HG03095 (cell line): ENCODE measurements at regions not wholly inside any gene's neighbourhood (a gene's known extent, or its start where the extent isn't known, plus 50 kb on each side); places are given as distances from the start of the nearest gene placed in this dataset.
"Not testable (repeated sequence)": the region's sequence is repeated elsewhere in the genome, so short reads cannot be mapped to it uniquely, and the experiment has no call there.

ENCODE experiments used
- ATAC-seq: cut with Tn5 transposase; IDR thresholded peaks from one replicate; pipeline ENCODE4 v1.9.1; 2021; ENCODE audit warnings: moderate library complexity; ENCODE audit not compliant: unreplicated experiment

DNA sequence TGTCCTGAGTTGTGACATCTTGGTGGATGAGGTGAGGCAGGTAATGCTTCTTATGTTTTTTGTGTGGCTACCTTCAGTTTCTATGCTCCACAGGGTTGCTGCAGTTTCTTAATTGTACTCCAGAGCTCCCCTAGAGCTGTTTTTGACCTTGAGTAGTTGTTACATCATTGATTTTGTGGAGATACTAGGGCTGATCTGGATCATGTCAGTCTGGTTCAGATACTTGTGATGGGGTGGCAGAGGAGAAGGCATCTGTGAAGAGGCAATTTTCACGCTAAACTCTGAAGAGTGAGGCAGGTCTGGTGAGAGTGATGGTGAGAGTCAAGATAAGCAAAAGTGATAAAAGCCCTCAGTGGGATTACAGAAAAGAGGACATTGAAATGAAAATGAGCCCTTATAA is 1180.2 kb downstream of the RAPGEF2 start:
- no peak for ATAC-seq

DNA sequence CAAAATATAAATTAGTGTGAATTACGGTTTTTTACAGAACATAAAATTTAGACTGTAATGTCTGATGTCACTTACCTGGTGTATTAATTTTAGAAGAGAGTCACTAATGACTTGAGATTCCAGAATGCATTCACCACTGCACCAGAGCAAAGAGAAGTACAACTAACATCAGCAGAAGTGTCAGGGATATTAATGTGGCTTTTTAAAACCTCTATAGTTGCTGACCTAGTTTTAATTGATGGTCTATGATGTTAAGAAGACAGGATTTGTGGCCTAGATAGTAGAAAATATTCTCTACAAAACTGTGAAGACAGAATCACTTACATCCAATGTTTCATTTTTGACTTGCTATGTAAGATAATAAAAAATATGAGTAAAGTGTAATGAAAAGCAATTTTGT is 1181.6 kb downstream of the RAPGEF2 start:
- ATAC-seq = no peak

DNA sequence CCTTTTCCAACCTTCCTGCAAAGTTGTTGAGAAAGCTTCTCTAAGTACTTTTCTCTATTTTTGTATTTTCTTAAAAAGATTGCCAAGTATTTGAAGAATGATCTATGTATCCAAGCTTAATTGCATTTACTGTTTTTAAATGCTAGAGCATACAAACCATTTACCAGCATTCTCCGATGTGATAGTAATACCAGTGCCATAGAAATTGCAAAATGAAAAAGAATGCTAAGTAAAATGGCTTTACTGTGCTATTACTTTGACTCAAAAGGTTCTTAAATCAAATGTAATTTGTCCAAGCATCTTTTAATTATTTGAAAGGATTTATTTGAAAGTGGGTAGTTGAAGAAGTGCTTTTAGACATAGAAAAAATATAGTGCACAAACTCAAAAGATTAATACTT is 1183.2 kb downstream of the RAPGEF2 start:
- no peak for ATAC-seq

DNA sequence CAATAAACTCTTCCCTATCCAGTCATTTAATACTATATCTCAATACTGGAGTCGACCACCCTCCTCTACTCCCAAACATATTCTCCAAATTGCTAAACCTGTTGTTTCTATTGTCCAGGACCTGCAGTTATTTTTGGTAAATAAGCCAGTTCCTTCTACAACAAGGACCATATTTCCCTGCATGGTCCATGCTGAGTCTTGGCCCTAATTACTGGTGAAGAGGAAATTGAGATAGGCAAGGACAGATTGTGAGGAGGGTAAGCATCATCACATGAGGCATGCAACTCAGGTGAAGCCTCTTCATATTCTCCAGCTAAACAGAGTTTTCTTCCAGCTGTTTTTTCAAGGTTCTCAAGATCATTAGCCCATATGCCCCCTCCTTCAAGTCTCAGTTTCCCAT is 1193.6 kb downstream of the RAPGEF2 start:
- no peak for ATAC-seq

DNA sequence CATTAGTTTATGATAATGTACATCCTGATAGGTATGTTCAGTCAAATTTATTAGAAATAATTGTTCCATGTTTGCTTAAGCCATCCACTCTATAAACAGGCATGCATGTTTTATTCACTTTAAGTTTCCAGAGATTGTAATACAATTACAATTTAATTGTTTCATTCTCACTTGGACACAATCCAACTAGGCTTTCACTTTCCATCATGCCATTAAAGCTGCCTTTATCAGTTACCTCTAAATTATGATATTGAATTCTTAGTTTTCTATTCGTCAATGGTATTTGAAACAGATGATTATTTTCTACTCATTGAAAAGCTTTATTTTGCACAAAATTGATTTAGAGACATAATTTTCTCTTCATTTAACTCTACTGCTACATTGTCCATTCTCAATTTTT is 1196.3 kb downstream of the RAPGEF2 start:
- no peak for ATAC-seq

DNA sequence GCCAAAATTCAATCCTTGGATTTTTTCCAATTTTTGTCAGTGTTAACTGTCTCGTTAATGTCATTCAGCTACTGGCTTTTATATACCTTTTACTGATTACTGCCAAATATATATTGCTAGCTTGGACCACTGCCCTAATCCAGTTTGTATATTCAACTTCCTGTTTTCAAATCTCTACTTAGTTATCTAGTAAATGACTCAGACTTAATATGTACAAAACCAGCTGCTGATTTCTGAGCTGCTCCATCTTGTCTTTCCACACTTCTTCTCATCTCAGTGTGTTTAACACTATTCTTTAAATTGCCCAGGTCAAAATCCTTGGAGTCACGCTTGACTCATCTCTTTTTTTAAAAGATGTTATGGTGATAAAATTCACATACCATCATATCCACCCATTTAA is 1196.7 kb downstream of the RAPGEF2 start:
- no peak for ATAC-seq

DNA sequence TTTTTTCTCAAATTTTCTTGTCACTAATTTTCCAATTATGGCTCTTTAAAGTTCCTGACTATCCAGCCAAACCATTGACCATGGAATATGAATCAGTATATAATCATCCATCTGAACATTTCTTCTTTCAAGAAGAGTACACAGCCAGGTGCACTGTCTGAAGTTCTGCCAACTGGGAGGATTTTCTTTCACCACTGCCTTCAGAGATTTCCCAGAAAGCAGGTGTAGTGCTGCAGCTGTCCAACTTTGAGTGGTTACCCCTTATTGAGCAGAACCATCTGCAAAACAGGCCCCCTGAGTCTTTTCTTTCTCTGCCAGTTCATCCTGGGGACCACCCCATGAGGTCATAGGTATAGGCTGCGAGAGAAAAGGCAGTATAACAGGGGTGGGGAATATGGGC is 1213.2 kb downstream of the RAPGEF2 start:
- ATAC-seq = no peak

DNA sequence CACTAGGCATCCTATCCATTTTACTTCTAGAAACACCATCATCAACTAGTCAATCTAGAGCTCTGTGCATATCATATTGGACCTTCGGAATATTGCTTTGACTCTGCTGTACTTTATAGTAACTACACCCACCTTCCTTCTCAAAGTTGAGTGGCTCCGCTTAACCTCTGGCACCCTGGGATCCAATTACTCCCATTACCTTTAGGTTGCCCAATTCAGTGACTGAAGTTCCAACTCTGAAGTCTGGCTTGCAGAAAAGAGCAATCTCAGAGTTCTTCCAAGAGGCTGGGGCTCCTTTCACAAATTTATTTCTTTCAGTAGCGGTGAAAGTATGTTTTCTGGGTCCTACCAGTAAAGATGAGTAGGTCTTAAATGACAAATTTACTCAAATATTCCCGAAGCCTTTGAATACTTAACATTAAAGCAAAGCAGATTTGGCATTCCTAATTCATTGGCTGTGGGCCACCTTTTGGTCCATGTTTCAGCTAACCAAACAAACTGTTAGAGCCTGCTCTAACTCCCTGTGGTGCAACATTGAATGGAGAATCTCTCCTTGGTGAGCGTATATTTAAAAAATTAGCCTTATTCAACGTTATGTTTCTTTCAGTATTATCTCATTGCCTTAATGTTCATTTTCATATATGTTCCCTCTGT is 1215.8 kb downstream of the RAPGEF2 start:
- no peak for ATAC-seq

DNA sequence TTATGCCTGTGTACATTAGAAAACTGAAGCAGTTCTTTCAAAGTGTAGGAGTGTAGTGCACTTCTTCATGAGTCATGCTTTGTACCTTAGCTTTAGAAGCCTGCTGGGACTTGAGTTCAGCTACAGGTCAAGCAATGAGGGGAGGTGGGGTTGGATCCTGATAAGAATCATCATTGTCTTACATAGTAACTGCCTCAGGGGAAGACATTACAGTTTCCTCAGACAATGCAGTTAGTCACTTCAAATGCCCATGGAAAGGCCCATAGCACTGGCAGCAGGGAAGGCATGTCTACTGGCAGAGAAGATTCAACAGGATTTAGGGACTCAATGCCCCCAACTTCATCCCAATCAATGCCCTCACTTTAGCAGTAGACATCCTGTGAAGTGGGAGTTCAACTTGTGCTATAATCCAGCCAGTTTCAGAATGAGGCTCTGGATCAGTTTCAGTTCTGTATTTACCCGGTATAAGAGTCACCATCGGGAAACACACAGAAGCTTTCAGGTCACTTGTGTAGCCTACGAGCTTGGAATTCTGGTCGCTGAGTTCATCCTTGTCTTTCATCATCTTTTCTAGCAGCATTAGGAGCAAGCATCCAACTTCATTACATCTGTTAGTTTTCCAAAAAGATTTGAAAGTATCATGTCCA is 1216.5 kb downstream of the RAPGEF2 start:
- ATAC-seq = no peak

DNA sequence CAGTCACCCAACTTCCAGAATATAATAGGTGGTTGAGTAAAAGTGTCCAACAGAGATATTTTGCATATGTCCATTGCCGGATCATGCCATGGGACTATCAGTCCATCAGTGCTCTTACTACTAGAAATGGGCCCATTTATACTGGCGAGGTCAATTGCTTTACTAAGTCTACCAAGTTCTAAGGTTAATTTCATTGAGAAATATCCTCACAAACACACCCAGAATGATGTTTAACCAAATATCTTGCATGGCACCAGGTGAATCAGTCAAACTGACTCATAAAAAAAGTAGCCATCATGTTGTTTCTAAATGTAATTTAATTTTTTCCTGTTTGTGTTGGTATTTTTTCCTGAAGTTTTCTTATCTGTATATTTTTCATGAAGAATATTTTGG is 1217.0 kb downstream of the RAPGEF2 start:
- no peak for ATAC-seq

DNA sequence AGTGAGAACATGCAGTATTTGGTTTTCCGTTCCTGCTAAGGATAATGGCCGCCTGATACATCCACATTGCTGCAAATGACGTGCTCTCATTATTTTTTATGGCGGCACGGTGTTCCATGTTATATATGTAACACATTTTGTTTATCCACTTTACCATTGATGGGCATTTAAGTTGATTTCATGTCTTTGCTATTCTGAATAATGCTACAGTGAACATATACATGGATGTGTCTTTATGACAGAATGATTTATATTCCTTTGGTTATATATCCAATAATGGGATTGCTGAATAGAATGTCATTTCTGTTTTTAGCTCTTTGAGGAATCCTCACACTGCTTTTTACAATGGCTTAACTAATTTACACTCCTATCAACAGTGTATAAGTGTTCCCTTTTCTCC is 1223.2 kb downstream of the RAPGEF2 start:
- no peak for ATAC-seq

DNA sequence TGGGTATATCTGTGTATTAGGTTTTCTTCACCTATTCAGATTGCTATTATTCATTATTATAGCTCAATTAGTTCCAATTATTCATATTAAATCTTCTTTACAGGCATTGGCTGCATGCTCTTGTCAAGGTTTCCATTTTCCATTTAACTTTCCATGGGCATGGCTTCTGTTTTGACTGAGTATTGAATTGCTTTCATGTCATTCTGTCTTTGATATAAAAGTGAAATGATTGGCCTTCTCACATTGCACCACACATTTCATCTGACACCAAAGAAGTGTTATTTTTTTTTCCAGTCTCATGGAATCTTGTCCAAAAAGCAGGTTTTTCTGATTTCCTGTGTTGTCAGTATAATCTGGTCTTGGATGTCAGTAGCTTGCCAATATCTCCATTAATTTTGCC is 1244.3 kb downstream of the RAPGEF2 start:
- ATAC-seq = no peak

DNA sequence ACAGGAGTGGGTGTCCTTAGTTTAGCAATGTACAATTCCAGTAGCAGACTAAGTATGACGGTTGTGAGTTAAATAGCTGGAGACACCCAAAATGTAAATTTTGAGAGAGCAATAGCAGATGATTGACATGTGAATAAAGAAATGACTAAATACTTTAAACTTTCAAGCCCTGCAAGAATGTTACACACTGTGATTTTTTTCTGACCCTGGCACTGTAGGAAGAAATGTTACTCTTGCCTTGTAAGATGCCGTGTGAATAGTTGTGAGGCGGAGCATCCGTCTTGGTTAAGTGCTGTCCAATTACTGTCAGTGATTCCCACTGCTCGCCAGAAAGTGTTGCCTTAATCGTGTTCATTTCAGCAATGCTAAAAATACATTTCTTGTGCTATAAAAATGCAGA is 1248.1 kb downstream of the RAPGEF2 start:
- ATAC-seq = no peak

DNA sequence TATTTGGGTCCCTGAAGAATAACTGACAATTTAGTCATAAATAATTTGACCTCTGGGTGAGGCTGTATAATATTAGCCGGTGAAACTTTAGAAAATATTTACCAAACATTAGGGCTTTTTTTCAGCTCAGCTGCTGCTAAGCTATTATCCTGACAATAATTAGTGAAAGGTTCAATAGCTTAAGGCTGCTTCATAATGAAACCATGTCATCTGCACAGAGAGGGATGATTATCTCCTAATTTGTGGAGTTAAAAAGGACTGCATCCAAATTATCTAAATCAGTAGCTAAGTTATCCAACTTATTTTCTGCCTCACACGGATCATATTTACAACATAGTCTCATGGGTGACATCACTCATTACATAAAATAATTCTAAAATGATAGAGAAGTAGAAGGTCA is 1249.8 kb downstream of the RAPGEF2 start:
- ATAC-seq = no peak

DNA sequence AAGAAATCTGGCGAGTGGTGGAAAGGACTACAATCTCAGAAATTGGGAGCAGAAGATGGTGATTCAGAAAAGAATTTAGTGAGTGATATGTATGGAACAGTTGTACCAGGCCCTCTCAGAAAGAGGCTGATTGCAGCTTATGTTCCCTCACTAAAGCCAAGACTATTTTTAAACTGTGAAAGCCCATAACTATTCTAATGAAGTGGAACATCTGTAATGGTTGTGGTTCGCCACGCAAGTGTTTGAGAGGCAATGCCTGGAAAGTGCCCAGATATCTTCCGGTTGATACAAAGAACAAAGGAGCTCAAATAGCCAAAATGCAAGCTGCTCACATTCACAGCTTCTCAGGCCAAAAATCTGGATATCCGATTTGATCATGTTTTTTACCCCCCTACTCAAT is 1250.7 kb downstream of the RAPGEF2 start:
- no peak for ATAC-seq

DNA sequence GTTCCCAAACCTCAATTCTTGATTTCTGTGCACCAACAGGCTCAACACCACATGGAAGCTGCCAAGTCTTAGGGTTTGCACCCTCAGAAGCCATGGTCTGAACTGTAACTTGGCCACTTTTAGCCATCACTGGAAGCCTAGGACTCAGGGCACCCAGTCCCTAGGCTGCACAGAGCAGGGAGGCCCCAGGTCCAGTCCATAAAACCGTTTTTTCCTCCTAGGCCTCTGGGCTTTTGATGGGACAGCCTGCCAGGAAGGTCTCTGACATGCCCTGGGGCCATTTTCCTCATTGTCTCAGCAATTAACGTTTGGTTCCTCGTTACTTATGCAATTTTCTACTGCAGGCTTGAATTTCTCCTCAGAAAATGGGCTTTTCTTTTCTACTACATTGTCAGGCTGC is 1259.6 kb downstream of the RAPGEF2 start:
- no peak for ATAC-seq

DNA sequence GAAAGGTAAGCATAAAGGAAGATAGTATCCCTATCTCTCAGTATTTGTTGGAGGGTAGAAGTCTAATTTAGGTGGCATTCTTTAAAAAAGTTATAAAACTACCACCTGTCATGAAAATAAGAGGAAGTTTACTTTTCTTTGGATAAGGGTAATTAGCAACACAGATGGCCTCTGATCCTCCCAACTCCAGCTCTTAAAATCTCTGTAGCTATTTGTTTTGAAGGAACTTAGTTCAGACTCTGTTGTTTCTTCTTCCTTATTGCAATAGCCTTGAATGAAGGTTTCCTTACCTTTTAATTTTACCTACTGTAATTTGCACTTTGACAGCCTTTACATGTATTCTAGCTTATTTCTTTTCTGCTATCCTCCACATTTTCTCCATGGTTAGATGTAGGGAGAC is 1261.3 kb downstream of the RAPGEF2 start:
- no peak for ATAC-seq

DNA sequence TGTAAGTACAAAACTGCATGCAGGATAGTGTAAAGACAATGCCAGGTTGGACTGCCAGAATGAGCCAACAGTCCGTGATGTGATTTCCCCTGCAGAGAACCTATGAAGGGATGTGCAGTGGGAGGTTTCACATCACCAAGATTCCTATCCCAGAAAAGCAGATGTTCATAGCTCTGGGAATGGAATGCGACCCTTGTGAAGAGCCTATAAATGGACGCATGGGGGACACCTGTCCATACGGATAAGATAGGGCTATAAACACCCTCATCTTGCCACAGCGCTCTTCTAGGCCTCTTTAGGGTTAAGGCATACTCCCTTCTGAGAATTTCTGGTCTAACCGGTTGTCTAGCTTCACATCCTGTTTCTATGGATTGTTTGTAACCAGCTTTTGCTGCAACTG is 1261.8 kb downstream of the RAPGEF2 start:
- not testable (repeated sequence) for ATAC-seq

DNA sequence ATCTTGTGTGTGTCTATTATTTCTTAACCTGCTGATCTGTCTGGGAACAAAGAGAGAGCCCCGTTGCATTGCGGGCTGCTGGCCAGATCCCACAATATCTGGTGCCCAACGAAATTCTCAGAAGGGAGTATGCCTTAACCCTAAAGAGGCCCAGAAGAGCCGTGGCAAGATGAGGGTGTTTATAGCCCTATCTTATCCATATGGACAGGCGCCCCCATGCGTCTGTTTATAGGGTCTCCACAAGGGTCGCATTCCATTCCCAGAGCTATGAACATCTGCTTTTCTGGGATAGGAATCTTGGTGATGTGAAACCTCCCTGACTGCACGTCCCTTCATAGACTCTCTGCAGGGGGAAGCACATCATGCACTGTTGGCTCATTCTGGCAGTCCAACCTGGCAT is 1262.5 kb downstream of the RAPGEF2 start:
- not testable (repeated sequence) for ATAC-seq

DNA sequence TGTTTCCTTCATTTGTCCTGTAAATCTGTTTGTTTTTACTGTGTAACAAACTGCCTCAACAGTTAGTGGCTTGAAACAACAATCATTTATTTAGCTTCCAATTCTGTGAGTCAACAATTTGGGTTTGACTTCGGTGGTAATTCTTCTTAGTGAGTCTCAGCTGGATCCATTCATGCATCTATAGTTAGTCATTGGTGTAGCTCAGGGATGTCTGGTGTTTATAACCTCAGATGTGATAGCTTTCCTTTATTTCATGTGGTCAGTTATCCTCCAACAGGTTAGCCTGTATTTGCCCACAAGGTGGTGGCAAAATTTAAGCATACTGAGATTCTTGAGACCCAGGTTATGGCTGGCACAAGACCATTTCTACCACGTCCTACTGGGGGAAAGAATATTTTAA is 1267.2 kb downstream of the RAPGEF2 start:
- ATAC-seq = no peak

DNA sequence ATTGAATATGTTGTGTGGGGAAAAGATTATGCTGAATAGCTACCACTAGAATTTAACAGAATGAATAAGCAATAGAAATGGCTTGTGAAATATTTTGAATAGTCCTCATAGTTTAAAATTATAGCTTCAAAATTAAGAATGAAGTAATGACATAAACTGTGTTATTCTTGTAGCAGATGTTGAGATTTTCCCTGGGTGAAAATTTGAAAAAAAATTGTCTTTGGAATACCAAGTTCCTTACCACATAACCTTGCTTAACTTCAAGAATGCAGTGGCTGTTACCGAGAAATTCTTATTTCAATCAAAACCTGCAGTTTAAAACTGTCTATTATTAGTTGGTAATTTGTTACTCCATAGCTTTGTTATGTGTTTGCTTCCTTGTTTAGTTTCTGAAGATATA is 1268.6 kb downstream of the RAPGEF2 start:
- no peak for ATAC-seq

DNA sequence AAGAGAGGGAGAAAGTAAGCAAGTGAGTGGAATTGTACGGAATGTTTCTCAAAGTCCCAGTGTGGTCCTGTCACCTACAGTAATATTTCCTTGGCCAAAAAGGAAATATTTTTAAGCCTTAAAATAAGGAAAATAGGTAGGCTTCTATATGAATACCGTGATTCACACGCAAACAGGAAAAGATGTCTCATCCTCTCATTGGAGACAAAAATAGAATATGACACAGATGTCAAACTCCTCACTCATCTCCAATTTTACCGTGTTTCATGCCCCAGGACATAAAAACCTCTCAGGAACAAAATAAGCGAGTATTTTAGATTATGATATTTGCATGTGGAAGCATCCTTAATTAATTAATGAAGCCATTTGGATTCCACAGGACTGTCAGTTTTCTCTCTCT is 1269.5 kb downstream of the RAPGEF2 start:
- no peak for ATAC-seq

DNA sequence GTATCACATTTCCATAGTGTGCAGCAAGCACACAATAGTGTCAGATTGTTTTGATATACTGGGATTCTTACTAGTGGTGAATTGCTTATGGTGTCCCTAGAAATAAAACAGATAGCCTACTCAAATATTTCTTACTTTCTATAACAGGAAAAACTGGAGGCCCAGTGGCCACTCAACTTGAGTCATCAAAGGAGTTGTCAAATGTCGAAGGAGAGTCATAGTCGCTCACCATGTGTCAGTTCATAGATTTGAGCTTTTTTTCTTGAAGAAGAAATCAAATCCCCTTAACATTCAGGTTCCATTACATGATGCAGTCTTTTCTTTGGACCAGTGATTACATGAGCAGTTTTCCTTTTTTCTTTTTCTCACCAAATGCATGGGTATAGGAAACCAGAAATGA is 1271.0 kb downstream of the RAPGEF2 start:
- ATAC-seq = no peak
